ENCODE measurements at regions not wholly inside any gene's neighbourhood (a gene's known extent, or its start where the extent isn't known, plus 50 kb on each side); places are given as distances from the start of the nearest gene placed in this dataset.
"Not testable (repeated sequence)": the region's sequence is repeated elsewhere in the genome, so short reads cannot be mapped to it uniquely, and the experiment has no call there.

DNA sequence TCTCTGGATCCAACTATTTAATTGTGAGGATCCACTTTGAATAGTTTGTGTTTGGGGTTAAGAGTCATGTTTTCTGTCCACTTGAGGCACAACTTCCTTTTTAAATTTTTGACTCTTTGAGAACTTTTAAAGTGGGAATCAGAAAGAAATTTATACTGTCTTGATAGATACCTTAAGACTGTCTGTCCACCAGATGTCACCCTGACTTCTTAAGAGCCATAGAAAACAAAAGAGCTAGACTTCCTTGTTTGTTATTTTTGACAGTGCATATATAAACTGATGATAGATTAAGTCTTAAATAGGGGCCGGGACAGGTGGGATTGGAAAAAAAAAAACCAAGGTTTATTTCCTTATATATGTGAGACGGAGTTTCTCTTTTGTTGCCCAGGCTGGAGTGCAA is 52.1 kb upstream of the WDR72 start:
- DNase-seq (no peak), ATAC-seq (no peak)
- Histone ChIP-seq H3K36me3 (no peaks in the 10 kb centered on the region), H3K27me3 (peaks cover 0 to 6% (median 0%) of the 10 kb centered on the region in 9 donors), H3K9me3 (no peaks in the 10 kb centered on the region), H3K4me3 (no peak overlapping the region), H3K4me1 (peaks cover 0 to 7% (median 0%) of the 10 kb centered on the region in 12 donors), H3K27ac (no peak overlapping the region)
- WGBS, 4 donors, result 21 to 26% (median 23%) methylated on average over 2 of the region's 2 CpGs
- TF ChIP-seq, protein P1, sequence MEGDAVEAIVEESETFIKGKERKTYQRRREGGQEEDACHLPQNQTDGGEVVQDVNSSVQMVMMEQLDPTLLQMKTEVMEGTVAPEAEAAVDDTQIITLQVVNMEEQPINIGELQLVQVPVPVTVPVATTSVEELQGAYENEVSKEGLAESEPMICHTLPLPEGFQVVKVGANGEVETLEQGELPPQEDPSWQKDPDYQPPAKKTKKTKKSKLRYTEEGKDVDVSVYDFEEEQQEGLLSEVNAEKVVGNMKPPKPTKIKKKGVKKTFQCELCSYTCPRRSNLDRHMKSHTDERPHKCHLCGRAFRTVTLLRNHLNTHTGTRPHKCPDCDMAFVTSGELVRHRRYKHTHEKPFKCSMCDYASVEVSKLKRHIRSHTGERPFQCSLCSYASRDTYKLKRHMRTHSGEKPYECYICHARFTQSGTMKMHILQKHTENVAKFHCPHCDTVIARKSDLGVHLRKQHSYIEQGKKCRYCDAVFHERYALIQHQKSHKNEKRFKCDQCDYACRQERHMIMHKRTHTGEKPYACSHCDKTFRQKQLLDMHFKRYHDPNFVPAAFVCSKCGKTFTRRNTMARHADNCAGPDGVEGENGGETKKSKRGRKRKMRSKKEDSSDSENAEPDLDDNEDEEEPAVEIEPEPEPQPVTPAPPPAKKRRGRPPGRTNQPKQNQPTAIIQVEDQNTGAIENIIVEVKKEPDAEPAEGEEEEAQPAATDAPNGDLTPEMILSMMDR (IDR thresholded peaks at IDR 0.05), result peak in 4 of 12 donors; percentile 11 to 40 (median 31)
- no peak for TF ChIP-seq POLR2A (IDR thresholded peaks at IDR 0.05)
- intact Hi-C loops (cut with DNase I), result loop anchor here in 1 of 10 donors (10.0 kb wide), 1 partner anchor 133 kb away; no protein-coding TSS in a partner anchor

DNA sequence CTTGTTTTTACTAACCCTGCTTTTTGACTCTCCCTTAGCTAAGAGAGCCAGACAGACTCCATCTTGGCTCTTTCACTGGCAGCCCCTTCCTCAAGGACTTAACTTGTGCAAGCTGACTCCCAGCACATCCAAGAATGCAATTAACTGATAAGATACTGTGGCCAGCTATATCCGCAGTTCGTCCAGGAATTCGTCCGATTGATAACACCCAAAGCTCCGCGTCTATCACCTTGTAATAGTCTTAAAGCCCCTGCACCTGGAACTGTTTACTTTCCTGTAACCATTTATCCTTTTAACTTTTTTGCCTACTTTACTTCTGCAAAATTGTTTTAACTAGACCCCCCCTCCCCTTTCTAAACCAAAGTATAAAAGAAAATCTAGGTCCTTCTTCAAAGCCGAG is 50.8 kb upstream of the WDR72 start:
- H3K4me1 ChIP-seq, ATAC-seq, H3K36me3 ChIP-seq, H3K9me3 ChIP-seq, H3K27me3 ChIP-seq, H3K27ac ChIP-seq, DNase-seq, H3K4me3 ChIP-seq: not testable (repeated sequence)
- intact Hi-C loops (cut with DNase I), result loop anchor here in 1 of 10 donors (10.0 kb wide), 1 partner anchor 134 kb away; no protein-coding TSS in a partner anchor
- WGBS, 4 donors, result 27 to 44% (median 31%) methylated on average over 7 of the region's 7 CpGs
